Smooth muscle cell (in vitro differentiated cells): ENCODE measurements at regions not wholly inside any gene's neighbourhood (a gene's known extent, or its start where the extent isn't known, plus 50 kb on each side); places are given as distances from the start of the nearest gene placed in this dataset.

Source experiments
- DNase-seq: peaks from one replicate; lab custom pipeline; 2025; ENCODE audit not compliant: unreplicated experiment; lab: John Stamatoyannopoulos, UW
- H2AFZ ChIP-seq: fragments of 200-600 bp; sonication (generic); 2 replicates; pipeline ENCODE4 v1.6.0; 2016; ENCODE audit warnings: antibody characterized with exemption, low read depth, mild to moderate bottlenecking
- H3F3A ChIP-seq: fragments of 200-600 bp; sonication (generic); 2 replicates; pipeline ENCODE4 v1.6.0; 2017; ENCODE audit warnings: antibody characterized with exemption, low read depth
- H3K27ac ChIP-seq: fragments of 200-600 bp; sonication (generic); 2 replicates; pipeline ENCODE4 v1.5.1; 2016; ENCODE audit warnings: low read depth, mild to moderate bottlenecking
- H3K27me3 ChIP-seq: fragments of 200-600 bp; sonication (generic); 2 replicates; pipeline ENCODE4 v1.6.1; 2016; ENCODE audit warnings: low read depth, mild to moderate bottlenecking
- H3K36me3 ChIP-seq: fragments of 200-600 bp; sonication (generic); 2 replicates; pipeline ENCODE4 v1.5.1; 2016; ENCODE audit warnings: low read depth
- H3K4me1 ChIP-seq: fragments of 200-600 bp; sonication (generic); 2 replicates; pipeline ENCODE4 v1.5.1; 2016; ENCODE audit warnings: low read depth
- H3K4me2 ChIP-seq: fragments of 200-600 bp; sonication (generic); 2 replicates; pipeline ENCODE4 v1.6.0; 2016; ENCODE audit warnings: mild to moderate bottlenecking
- H3K4me3 ChIP-seq: fragments of 200-600 bp; sonication (generic); 2 replicates; pipeline ENCODE4 v1.5.1; 2016; ENCODE audit warnings: mild to moderate bottlenecking
- H3K79me2 ChIP-seq: fragments of 200-600 bp; sonication (generic); 2 replicates; pipeline ENCODE4 v1.6.0; 2016; ENCODE audit warnings: low read depth, mild to moderate bottlenecking
- H3K9ac ChIP-seq: fragments of 200-600 bp; sonication (generic); 2 replicates; pipeline ENCODE4 v1.6.0; 2016; ENCODE audit warnings: low read depth
- H3K9me3 ChIP-seq: fragments of 200-600 bp; sonication (generic); replicated peaks from 2 replicates; pipeline ENCODE4 v1.5.1; 2016; ENCODE audit warnings: low read depth
- H4K20me1 ChIP-seq: fragments of 200-600 bp; sonication (generic); 2 replicates; pipeline ENCODE4 v1.6.0; 2016; ENCODE audit warnings: low read depth
- CTCF ChIP-seq: fragments of 200-600 bp; sonication (generic); IDR thresholded peaks from 2 replicates; pipeline ENCODE4 v1.5.1; 2017; ENCODE audit warnings: borderline replicate concordance, mild to moderate bottlenecking, antibody characterized with exemption; ENCODE audit not compliant: insufficient read depth, poor library complexity, severe bottlenecking
- WGBS: methylation state at CpG from one replicate; pipeline ENCODE4 v1.1.7; 2016; ENCODE audit warnings: low lambda C conversion rate; 5-methylcytosine and 5-hydroxymethylcytosine counted together

GRCh38 chr20:59473742-59474141, 130.6 kb upstream of the PHACTR3 start:
- H3K4me2 ChIP-seq = no peak overlapping the region
- H3K79me2 ChIP-seq = no peaks in the 10 kb centered on the region
- no peak overlapping the region for H2AFZ ChIP-seq
- DNase-seq = no peak
- no peaks in the 10 kb centered on the region for H3F3A ChIP-seq
- no peaks in the 10 kb centered on the region for H3K36me3 ChIP-seq
- no peak overlapping the region for H3K27ac ChIP-seq
- no peaks in the 10 kb centered on the region for H4K20me1 ChIP-seq
- no peak overlapping the region for H3K9ac ChIP-seq
- WGBS = 80% methylated on average over 2 of the region's 2 CpGs
- H3K27me3 ChIP-seq = peaks cover 8% of the 10 kb centered on the region
- no peak overlapping the region for H3K4me3 ChIP-seq
- H3K4me1 ChIP-seq = peaks cover 3% of the 10 kb centered on the region
- no peaks in the 10 kb centered on the region for H3K9me3 ChIP-seq
- no peak for TF ChIP-seq CTCF

GRCh38 chr20:59481067-59481466, 123.3 kb upstream of the PHACTR3 start:
- Histone ChIP-seq H3K79me2 (no peaks in the 10 kb centered on the region), H3K4me1 (no peaks in the 10 kb centered on the region), H3K4me2 (no peak overlapping the region), H3K4me3 (no peak overlapping the region), H3K27me3 (peaks cover 12% of the 10 kb centered on the region), H3K9me3 (no peaks in the 10 kb centered on the region), H3K36me3 (no peaks in the 10 kb centered on the region), H2AFZ (no peak overlapping the region), H3K27ac (no peak overlapping the region), H4K20me1 (no peaks in the 10 kb centered on the region), H3K9ac (no peak overlapping the region), H3F3A (no peaks in the 10 kb centered on the region)
- WGBS = 93% methylated on average over 10 of the region's 10 CpGs
- no peak for DNase-seq
- no peak for TF ChIP-seq CTCF

- Histone ChIP-seq H3K4me2 (no peak overlapping the region), H3K9ac (no peak overlapping the region), H2AFZ (no peak overlapping the region), H4K20me1 (no peaks in the 10 kb centered on the region), H3K79me2 (no peaks in the 10 kb centered on the region), H3K9me3 (no peaks in the 10 kb centered on the region), H3K27me3 (peaks cover 12% of the 10 kb centered on the region), H3K36me3 (no peaks in the 10 kb centered on the region), H3K4me3 (no peak overlapping the region), H3F3A (no peaks in the 10 kb centered on the region), H3K4me1 (no peaks in the 10 kb centered on the region), H3K27ac (no peak overlapping the region)
- WGBS = 87% methylated on average over 10 of the region's 10 CpGs
- no peak for TF ChIP-seq CTCF
- no peak for DNase-seq
Measured at GRCh38 chr20:59481477-59482018, 122.8 kb upstream of the PHACTR3 start.
